ENCODE measurements at regions not wholly inside any gene's neighbourhood (a gene's known extent, or its start where the extent isn't known, plus 50 kb on each side); places are given as distances from the start of the nearest gene placed in this dataset.
A peak's percentile ranks its signal among the peaks of the same experiment; 100 is the strongest.

- no peaks in the 10 kb centered on the region for H3K9me3 ChIP-seq
- 80 to 90% (median 83%) methylated on average over 1 of the region's 1 CpG for WGBS, 5 donors
- intact Hi-C loops (cut with DNase I; ENCODE audit: low total_unique reads), result no loop called here
- peaks cover 0 to 18% (median 0%) of the 10 kb centered on the region in 4 donors for H3K4me1 ChIP-seq
- DNase-seq, result no peak
- H3K36me3 ChIP-seq, result no peaks in the 10 kb centered on the region
- no peak for TF ChIP-seq POLR2AphosphoS5 (IDR thresholded peaks at IDR 0.05)
- TF ChIP-seq, protein P1, sequence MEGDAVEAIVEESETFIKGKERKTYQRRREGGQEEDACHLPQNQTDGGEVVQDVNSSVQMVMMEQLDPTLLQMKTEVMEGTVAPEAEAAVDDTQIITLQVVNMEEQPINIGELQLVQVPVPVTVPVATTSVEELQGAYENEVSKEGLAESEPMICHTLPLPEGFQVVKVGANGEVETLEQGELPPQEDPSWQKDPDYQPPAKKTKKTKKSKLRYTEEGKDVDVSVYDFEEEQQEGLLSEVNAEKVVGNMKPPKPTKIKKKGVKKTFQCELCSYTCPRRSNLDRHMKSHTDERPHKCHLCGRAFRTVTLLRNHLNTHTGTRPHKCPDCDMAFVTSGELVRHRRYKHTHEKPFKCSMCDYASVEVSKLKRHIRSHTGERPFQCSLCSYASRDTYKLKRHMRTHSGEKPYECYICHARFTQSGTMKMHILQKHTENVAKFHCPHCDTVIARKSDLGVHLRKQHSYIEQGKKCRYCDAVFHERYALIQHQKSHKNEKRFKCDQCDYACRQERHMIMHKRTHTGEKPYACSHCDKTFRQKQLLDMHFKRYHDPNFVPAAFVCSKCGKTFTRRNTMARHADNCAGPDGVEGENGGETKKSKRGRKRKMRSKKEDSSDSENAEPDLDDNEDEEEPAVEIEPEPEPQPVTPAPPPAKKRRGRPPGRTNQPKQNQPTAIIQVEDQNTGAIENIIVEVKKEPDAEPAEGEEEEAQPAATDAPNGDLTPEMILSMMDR (IDR thresholded peaks at IDR 0.05), result no peak
- TF ChIP-seq POLR2A (IDR thresholded peaks at IDR 0.05), result no peak
- no peak for TF ChIP-seq EP300 (IDR thresholded peaks at IDR 0.05)
- H3K4me3 ChIP-seq, result no peak overlapping the region
- H3K27ac ChIP-seq, result no peak overlapping the region
- H3K27me3 ChIP-seq, result no peaks in the 10 kb centered on the region
These were observed 95.9 kb upstream of the SGIP1 start for GRCh38 chr1:66438062-66438461.

DNA sequence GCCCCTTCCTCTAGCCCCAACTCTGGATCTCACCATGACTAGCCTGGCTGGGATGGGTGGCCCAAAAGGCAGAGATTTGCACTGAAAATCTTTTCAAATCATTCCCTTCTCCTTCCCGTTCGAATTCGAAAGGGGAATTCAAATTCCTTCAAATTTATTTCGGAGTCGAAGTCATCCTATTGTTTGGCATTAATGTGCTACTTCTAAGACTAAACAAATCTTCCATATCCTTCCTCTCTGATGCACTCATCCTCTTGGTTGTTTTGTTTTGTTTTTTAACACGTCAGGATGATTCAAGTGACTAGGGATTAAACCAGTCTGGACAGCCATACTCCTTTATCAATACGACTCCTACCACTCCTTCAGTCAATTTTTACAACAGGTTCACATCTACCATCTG, 95.5 kb upstream of the SGIP1 start:
- no peaks in the 10 kb centered on the region for H3K36me3 ChIP-seq
- H3K4me1 ChIP-seq, result peaks cover 0 to 18% (median 0%) of the 10 kb centered on the region in 4 donors
- no peaks in the 10 kb centered on the region for H3K27me3 ChIP-seq
- intact Hi-C loops (cut with DNase I; ENCODE audit: low total_unique reads), result no loop called here
- no peaks in the 10 kb centered on the region for H3K9me3 ChIP-seq
- no peak for DNase-seq
- 76 to 92% (median 83%) methylated on average over 7 of the region's 7 CpGs for WGBS, 5 donors
- no peak overlapping the region for H3K4me3 ChIP-seq
- TF ChIP-seq POLR2AphosphoS5 (IDR thresholded peaks at IDR 0.05) (no peak), EP300 (IDR thresholded peaks at IDR 0.05) (no peak)
- TF ChIP-seq, protein P1 (IDR thresholded peaks at IDR 0.05), result no peak
- H3K27ac ChIP-seq, result peak overlapping the region in 2 of 5 donors; percentile 29 to 39

- H3K27ac ChIP-seq, result peak overlapping the region in 2 of 5 donors; percentile 29 to 39
- H3K27me3 ChIP-seq, result no peaks in the 10 kb centered on the region
- no peak for DNase-seq
- no peak overlapping the region for H3K4me3 ChIP-seq
- peaks cover 0 to 18% (median 0%) of the 10 kb centered on the region in 4 donors for H3K4me1 ChIP-seq
- H3K9me3 ChIP-seq, result no peaks in the 10 kb centered on the region
- WGBS, 5 donors, result 55 to 74% (median 67%) methylated on average over 4 of the region's 4 CpGs
- no peaks in the 10 kb centered on the region for H3K36me3 ChIP-seq
- intact Hi-C loops (cut with DNase I; ENCODE audit: low total_unique reads), result no loop called here
- TF ChIP-seq, protein P1 (IDR thresholded peaks at IDR 0.05), result no peak
- TF ChIP-seq EP300 (IDR thresholded peaks at IDR 0.05) (no peak), POLR2A (IDR thresholded peaks at IDR 0.05) (no peak), POLR2AphosphoS5 (IDR thresholded peaks at IDR 0.05) (no peak)
These were observed 94.8 kb upstream of the SGIP1 start for GRCh38 chr1:66439031-66439740.

GRCh38 chr1:66443793-66444192, 90.2 kb upstream of the SGIP1 start:
- no peaks in the 10 kb centered on the region for H3K27me3 ChIP-seq
- intact Hi-C loops (cut with DNase I; ENCODE audit: low total_unique reads), result loop anchor here (10.0 kb wide), 1 partner anchor 489 kb away; no protein-coding TSS in a partner anchor
- no peaks in the 10 kb centered on the region for H3K9me3 ChIP-seq
- H3K36me3 ChIP-seq, result no peaks in the 10 kb centered on the region
- no peak overlapping the region for H3K27ac ChIP-seq
- H3K4me1 ChIP-seq, result peaks cover 6 to 25% (median 11%) of the 10 kb centered on the region in 4 donors
- WGBS, 5 donors, result 95 to 100% (median 100%) methylated on average over 1 of the region's 1 CpG
- H3K4me3 ChIP-seq, result no peak overlapping the region
- DNase-seq, result no peak
- TF ChIP-seq POLR2AphosphoS5 (IDR thresholded peaks at IDR 0.05), result no peak
- no peak for TF ChIP-seq POLR2A (IDR thresholded peaks at IDR 0.05)
- no peak for TF ChIP-seq EP300 (IDR thresholded peaks at IDR 0.05)
- TF ChIP-seq, protein P1 (IDR thresholded peaks at IDR 0.05), result no peak
